ENCODE measurements at regions not wholly inside any gene's neighbourhood (a gene's known extent, or its start where the extent isn't known, plus 50 kb on each side); places are given as distances from the start of the nearest gene placed in this dataset.

DNA sequence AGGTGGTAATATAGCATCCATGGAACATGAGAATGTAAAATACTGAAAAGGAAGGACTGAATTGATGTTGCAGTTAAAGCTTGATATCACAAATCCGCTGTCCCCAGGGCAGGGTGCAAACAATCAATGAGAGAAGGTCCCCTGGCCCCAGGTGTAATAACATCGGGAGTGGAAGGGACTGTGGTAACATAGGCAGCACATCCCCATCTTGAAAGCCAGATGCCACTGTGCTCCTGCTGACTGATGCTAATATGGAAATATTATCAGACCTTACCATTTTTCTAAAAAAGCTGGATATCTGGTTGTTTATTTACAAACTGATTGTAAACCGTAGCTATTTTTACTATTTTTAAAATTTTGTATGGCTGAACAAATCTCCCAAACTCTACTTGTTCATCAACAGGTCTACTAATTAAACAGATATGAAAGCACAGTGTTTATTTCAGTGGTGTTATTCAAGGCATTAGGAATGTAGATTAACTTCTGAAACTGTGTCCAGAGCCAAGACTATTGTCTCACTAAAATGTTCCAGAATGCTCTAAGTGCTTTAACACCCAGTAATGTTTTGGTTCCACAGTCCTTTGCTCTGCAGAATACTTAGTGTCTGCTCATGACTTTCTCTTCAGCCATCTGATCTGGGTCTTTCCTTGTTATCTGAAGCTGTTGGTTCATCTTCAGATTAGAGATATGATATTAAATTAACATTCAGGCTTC, 386.0 kb upstream of the RARB start:
- Histone ChIP-seq H3K36me3 (ENCODE audit: control insufficient read depth, insufficient read depth, low read length) (no peaks in the 10 kb centered on the region), H3K4ac (ENCODE audit: low read depth, low read length) (no peak overlapping the region), H3K9ac (ENCODE audit: low read depth, low read length) (no peak overlapping the region), H2AFZ (replicated peaks; ENCODE audit: low read length, poor library complexity) (no peak overlapping the region), H4K5ac (ENCODE audit: low read depth, low read length) (no peak overlapping the region), H3K18ac (ENCODE audit: low read depth, low read length) (no peak overlapping the region), H2BK5ac (ENCODE audit: low read depth, low read length, poor library complexity, severe bottlenecking) (no peak overlapping the region), H3K14ac (replicated peaks; ENCODE audit: low read depth, low read length) (no peak overlapping the region), H3K27me3 (ENCODE audit: control insufficient read depth, insufficient read depth, low read length) (no peaks in the 10 kb centered on the region), H3K23ac (ENCODE audit: low read depth, low read length) (no peak overlapping the region), H4K91ac (ENCODE audit: insufficient read depth, low read depth, low read length) (no peak overlapping the region), H4K8ac (ENCODE audit: low read depth in 2 of 2, low read length in 2 of 2) (no peak overlapping the region), H3K9me3 (ENCODE audit: control insufficient read depth, insufficient read depth, low read length) (no peaks in the 10 kb centered on the region), H2BK120ac (ENCODE audit: low read depth, low read length) (no peak overlapping the region), H3K4me1 (ENCODE audit: control insufficient read depth, insufficient read depth, low read length) (no peaks in the 10 kb centered on the region), H2AK5ac (ENCODE audit: low read depth, low read length) (no peak overlapping the region), H2BK15ac (ENCODE audit: low read depth, low read length) (no peak overlapping the region), H3K79me1 (ENCODE audit: low read depth in 1 of 2, low read length in 2 of 2) (no peaks in the 10 kb centered on the region), H3K56ac (ENCODE audit: extremely low read depth, insufficient read depth, low read length) (no peak overlapping the region), H4K20me1 (ENCODE audit: insufficient read depth, low read length) (no peaks in the 10 kb centered on the region), H3K4me2 (ENCODE audit: low read depth, low read length) (no peak overlapping the region), H2BK20ac (ENCODE audit: low read depth, low read length) (no peak overlapping the region), H3K4me3 (ENCODE audit: insufficient read depth, low read depth, low read length) (no peak overlapping the region), H3K9me1 (ENCODE audit: insufficient read depth, low read length) (no peaks in the 10 kb centered on the region), H3K27ac (ENCODE audit: insufficient read depth, low read length) (no peak overlapping the region), H2AK9ac (replicated peaks; ENCODE audit: low read depth, low read length, poor library complexity) (no peak overlapping the region)
- no peak for DNase-seq
- ATAC-seq (ENCODE audit: low read depth), result no peak
- ChIA-PET POLR2A (ENCODE audit: unreplicated experiment) (no interaction called here), CTCF (no interaction called here)
- no peak for TF ChIP-seq NFE2L2 (IDR thresholded peaks at IDR 0.05; ENCODE audit: low read depth, low read length)
- TF ChIP-seq, protein P1, sequence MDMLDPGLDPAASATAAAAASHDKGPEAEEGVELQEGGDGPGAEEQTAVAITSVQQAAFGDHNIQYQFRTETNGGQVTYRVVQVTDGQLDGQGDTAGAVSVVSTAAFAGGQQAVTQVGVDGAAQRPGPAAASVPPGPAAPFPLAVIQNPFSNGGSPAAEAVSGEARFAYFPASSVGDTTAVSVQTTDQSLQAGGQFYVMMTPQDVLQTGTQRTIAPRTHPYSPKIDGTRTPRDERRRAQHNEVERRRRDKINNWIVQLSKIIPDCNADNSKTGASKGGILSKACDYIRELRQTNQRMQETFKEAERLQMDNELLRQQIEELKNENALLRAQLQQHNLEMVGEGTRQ (IDR thresholded peaks at IDR 0.05; ENCODE audit: low read depth, low read length), result no peak
- no peak for TF ChIP-seq RAD21 (IDR thresholded peaks at IDR 0.05; ENCODE audit: low read length)
- intact Hi-C loops (cut with micrococcal nuclease), result no loop called here
- dilution Hi-C loops (cut with HindIII; ENCODE audit: low sequenced_read_pairs, unreplicated experiment), result no loop called here
- BruUV-seq (replicated peaks), result no TSS peak
- WGBS, 2 experiments (ENCODE audit: extremely low coverage in 2 of 2, insufficient read length in 1 of 2), result no CpG with 5 or more reads among the region's 3 CpGs
- in situ Hi-C loops (cut with MboI; ENCODE audit: low sequenced_read_pairs), result no loop called here
